ENCODE measurements at regions not wholly inside any gene's neighbourhood (a gene's known extent, or its start where the extent isn't known, plus 50 kb on each side); places are given as distances from the start of the nearest gene placed in this dataset.

- no peak for DNase-seq (ENCODE audit: low spot score)
- Histone ChIP-seq H3K9me3 (no peaks in the 10 kb centered on the region), H3K27ac (no peak overlapping the region), H3K4me3 (no peak overlapping the region), H3K27me3 (replicated peaks; ENCODE audit: insufficient read depth) (no peaks in the 10 kb centered on the region), H3K4me1 (replicated peaks) (no peaks in the 10 kb centered on the region), H3K36me3 (no peaks in the 10 kb centered on the region)
- TF ChIP-seq POLR2AphosphoS5 (IDR thresholded peaks at IDR 0.05) (no peak), CTCF (IDR thresholded peaks at IDR 0.05) (no peak), POLR2A (IDR thresholded peaks at IDR 0.05) (no peak)
- intact Hi-C loops (cut with DNase I) = no loop called here
- WGBS = 78% methylated on average over 15 of the region's 19 CpGs
Measured at GRCh38 chr2:239462671-239463506, 62.1 kb upstream of the HDAC4 start.

- TF ChIP-seq CTCF (IDR thresholded peaks at IDR 0.05) = no peak
- no peak for TF ChIP-seq POLR2A (IDR thresholded peaks at IDR 0.05)
- TF ChIP-seq POLR2AphosphoS5 (IDR thresholded peaks at IDR 0.05) = no peak
- WGBS = 96% methylated on average over 7 of the region's 7 CpGs
- Histone ChIP-seq H3K27me3 (replicated peaks; ENCODE audit: insufficient read depth) (no peaks in the 10 kb centered on the region), H3K36me3 (no peaks in the 10 kb centered on the region), H3K27ac (no peak overlapping the region), H3K4me3 (no peak overlapping the region), H3K4me1 (replicated peaks) (no peaks in the 10 kb centered on the region), H3K9me3 (no peaks in the 10 kb centered on the region)
- no peak for DNase-seq (ENCODE audit: low spot score)
- intact Hi-C loops (cut with DNase I) = no loop called here
Measured at GRCh38 chr2:239462191-239462515, 61.3 kb upstream of the HDAC4 start.

GRCh38 chr2:239461291-239462190, 60.7 kb upstream of the HDAC4 start:
- Histone ChIP-seq H3K27me3 (replicated peaks; ENCODE audit: insufficient read depth) (no peaks in the 10 kb centered on the region), H3K36me3 (no peaks in the 10 kb centered on the region), H3K4me1 (replicated peaks) (no peaks in the 10 kb centered on the region), H3K9me3 (no peaks in the 10 kb centered on the region), H3K4me3 (no peak overlapping the region), H3K27ac (no peak overlapping the region)
- DNase-seq (ENCODE audit: low spot score) = no peak
- intact Hi-C loops (cut with DNase I) = no loop called here
- TF ChIP-seq POLR2AphosphoS5 (IDR thresholded peaks at IDR 0.05) = no peak
- no peak for TF ChIP-seq CTCF (IDR thresholded peaks at IDR 0.05)
- TF ChIP-seq POLR2A (IDR thresholded peaks at IDR 0.05) = no peak
- 83% methylated on average over 19 of the region's 19 CpGs for WGBS

DNA sequence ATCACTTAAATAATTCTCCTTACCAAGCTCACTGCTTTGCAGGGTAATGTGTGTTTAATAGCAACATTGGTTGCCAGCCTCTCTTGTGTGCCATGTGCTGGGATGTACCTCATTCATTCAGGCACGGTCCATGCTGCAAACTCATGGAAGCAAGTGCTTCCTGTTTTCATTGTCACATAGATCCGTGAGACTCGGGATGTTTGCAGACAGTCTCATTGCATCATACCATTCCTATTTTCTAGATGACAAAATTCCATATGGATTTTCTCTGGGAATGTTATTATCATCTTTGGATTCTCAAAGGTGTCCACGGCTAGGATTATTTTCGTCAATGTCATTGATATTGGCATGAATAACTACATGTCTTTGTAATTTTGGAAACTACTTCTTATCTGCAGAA, 60.0 kb upstream of the HDAC4 start:
- intact Hi-C loops (cut with DNase I) = no loop called here
- TF ChIP-seq CTCF (IDR thresholded peaks at IDR 0.05) (no peak), POLR2AphosphoS5 (IDR thresholded peaks at IDR 0.05) (no peak), POLR2A (IDR thresholded peaks at IDR 0.05) (no peak)

More for the DNA sequence above, 60.0 kb upstream of the HDAC4 start:
- 66% methylated on average over 5 of the region's 5 CpGs for WGBS
- H3K36me3 ChIP-seq = no peaks in the 10 kb centered on the region
- no peaks in the 10 kb centered on the region for H3K9me3 ChIP-seq
- no peak for DNase-seq (ENCODE audit: low spot score)
- no peak overlapping the region for H3K4me3 ChIP-seq
- no peaks in the 10 kb centered on the region for H3K4me1 ChIP-seq (replicated peaks)
- H3K27ac ChIP-seq = no peak overlapping the region
- H3K27me3 ChIP-seq (replicated peaks; ENCODE audit: insufficient read depth) = no peaks in the 10 kb centered on the region
